Keratinocyte (primary cell): ENCODE measurements at regions not wholly inside any gene's neighbourhood (a gene's known extent, or its start where the extent isn't known, plus 50 kb on each side); places are given as distances from the start of the nearest gene placed in this dataset.

ENCODE experiments used
- DNase-seq: peaks from one replicate; pipeline ENCODE4 v3.0.0-alpha.2; 2011; ENCODE audit warnings: low read depth, missing footprints, low spot score
- FAIRE-seq: peaks from 2 replicates; lab custom pipeline; 2011; peaks lifted over from hg19 to GRCh38; lab: Jason Lieb, UNC
- H2AFZ ChIP-seq: 2 replicates; pipeline ENCODE4 v1.6.0; 2012; ENCODE audit warnings: low read length, control low read depth, inconsistent platforms; ENCODE audit not compliant: control insufficient read depth
- H3K27ac ChIP-seq: 2 replicates; pipeline ENCODE4 v1.5.1; 2011; ENCODE audit warnings: low read length; ENCODE audit not compliant: control insufficient read depth, insufficient read depth
- H3K27me3 ChIP-seq: 3 replicates; pipeline ENCODE4 v1.6.0; 2011; ENCODE audit warnings: low read length; ENCODE audit not compliant: control insufficient read depth, insufficient read depth; ENCODE audit errors: extremely low read depth
- H3K36me3 ChIP-seq, 2 experiments: 2 replicates in 1 of 2; 3 replicates in 1 of 2; pipeline ENCODE4 v1.5.1; 2011; ENCODE audit warnings: low read length in 2 of 2, mild to moderate bottlenecking in 1 of 2; ENCODE audit not compliant: control insufficient read depth in 2 of 2, insufficient read depth in 2 of 2; ENCODE audit errors: extremely low read depth in 1 of 2
- H3K4me1 ChIP-seq: 3 replicates; pipeline ENCODE4 v1.5.1; 2011; ENCODE audit warnings: low read length; ENCODE audit not compliant: control insufficient read depth, insufficient read depth; ENCODE audit errors: extremely low read depth
- H3K4me2 ChIP-seq: 3 replicates; pipeline ENCODE4 v1.6.0; 2011; ENCODE audit warnings: low read depth, low read length; ENCODE audit not compliant: control insufficient read depth, insufficient read depth; ENCODE audit errors: extremely low read depth
- H3K4me3 ChIP-seq, 3 experiments: fragments of 200-600 bp in 1 of 3; sonication (generic) in 1 of 3; 2 replicates in 2 of 3; 3 replicates in 1 of 3; pipeline ENCODE4 v1.5.1; 2011 to 2016; ENCODE audit warnings: low read length in 3 of 3, mild to moderate bottlenecking in 3 of 3, control low read depth in 2 of 3, inconsistent platforms in 1 of 3, low read depth in 1 of 3, mixed read lengths in 1 of 3, mixed run types in 1 of 3, moderate library complexity in 1 of 3; ENCODE audit not compliant: control insufficient read depth in 2 of 3, insufficient read depth in 2 of 3; ENCODE audit errors: extremely low read depth in 1 of 3
- H3K79me2 ChIP-seq: 2 replicates; pipeline ENCODE4 v1.6.0; 2012; ENCODE audit warnings: low read length; ENCODE audit not compliant: control insufficient read depth, insufficient read depth
- H3K9ac ChIP-seq: 3 replicates; pipeline ENCODE4 v1.6.0; 2011; ENCODE audit warnings: low read length; ENCODE audit not compliant: control insufficient read depth, insufficient read depth; ENCODE audit errors: extremely low read depth
- H3K9me1 ChIP-seq: 3 replicates; pipeline ENCODE4 v1.6.0; 2011; ENCODE audit warnings: low read length; ENCODE audit not compliant: control insufficient read depth, insufficient read depth; ENCODE audit errors: extremely low read depth
- H3K9me3 ChIP-seq: 2 replicates; pipeline ENCODE4 v1.5.1; 2012; ENCODE audit warnings: low read depth, low read length; ENCODE audit not compliant: control insufficient read depth
- H4K20me1 ChIP-seq: 3 replicates; pipeline ENCODE4 v1.6.0; 2011; ENCODE audit warnings: low read length; ENCODE audit not compliant: control insufficient read depth, insufficient read depth; ENCODE audit errors: extremely low read depth
- CTCF ChIP-seq, 3 experiments: IDR thresholded peaks in 1 of 3; conservative IDR thresholded peaks in 1 of 3; optimal IDR thresholded peaks in 1 of 3; 2 replicates in 2 of 3; 3 replicates in 1 of 3; pipeline versions ENCODE3 to v1.5.1; 2011; ENCODE audit warnings: low read length in 3 of 3, mild to moderate bottlenecking in 3 of 3, moderate library complexity in 2 of 3, control low read depth in 1 of 3, inconsistent platforms in 1 of 3; ENCODE audit not compliant: insufficient read depth in 2 of 3; ENCODE audit errors: extremely low read depth in 1 of 3
- EZH2 ChIP-seq: IDR thresholded peaks from one replicate; pipeline ENCODE4 v1.6.1; 2012; ENCODE audit warnings: inconsistent platforms, mild to moderate bottlenecking, low read length, moderate library complexity
- dilution Hi-C: fragments of 300-500 bp; cut with MboI; formaldehyde crosslinking; loops from one replicate; pipeline ENCODE4 v1.7.0; 2020; ENCODE audit warnings: low sequenced_read_pairs; ENCODE audit not compliant: extremely low pct_ligation_motif_present

- no peak for FAIRE-seq
- DNase-seq, result no peak
- H3K9me1 ChIP-seq, result no peaks in the 10 kb centered on the region
- H3K4me1 ChIP-seq, result no peaks in the 10 kb centered on the region
- H2AFZ ChIP-seq, result no peak overlapping the region
- no peaks in the 10 kb centered on the region for H4K20me1 ChIP-seq
- no peaks in the 10 kb centered on the region for H3K79me2 ChIP-seq
- no peak overlapping the region for H3K9ac ChIP-seq
- H3K4me2 ChIP-seq, result no peak overlapping the region
- H3K4me3 ChIP-seq, result no peak overlapping the region
- H3K27me3 ChIP-seq, result no peaks in the 10 kb centered on the region
- dilution Hi-C loops, result no loop called here
- H3K36me3 ChIP-seq, result no peaks in the 10 kb centered on the region
- H3K9me3 ChIP-seq, result no peaks in the 10 kb centered on the region
- no peak for TF ChIP-seq EZH2
- TF ChIP-seq CTCF (optimal IDR thresholded peaks at IDR 0.05 in 1 of 3, IDR thresholded peaks at IDR 0.05 in 1 of 3, conservative IDR thresholded peaks at IDR 0.05 in 1 of 3; ENCODE audit: extremely low read depth in 1 of 3, insufficient read depth in 2 of 3, low read length in 3 of 3), result no peak
- H3K27ac ChIP-seq, result no peak overlapping the region
Measured at GRCh38 chr9:107175041-107175440, 108.0 kb upstream of the RAD23B start.

- no peak for TF ChIP-seq EZH2
- TF ChIP-seq CTCF (optimal IDR thresholded peaks at IDR 0.05 in 1 of 3, IDR thresholded peaks at IDR 0.05 in 1 of 3, conservative IDR thresholded peaks at IDR 0.05 in 1 of 3; ENCODE audit: extremely low read depth in 1 of 3, insufficient read depth in 2 of 3, low read length in 3 of 3), result no peak
- Histone ChIP-seq H3K4me3 (no peak overlapping the region), H3K27me3 (no peaks in the 10 kb centered on the region), H3K79me2 (no peaks in the 10 kb centered on the region), H3K4me1 (no peaks in the 10 kb centered on the region), H3K27ac (no peak overlapping the region), H3K9ac (no peak overlapping the region), H4K20me1 (no peaks in the 10 kb centered on the region), H3K9me1 (no peaks in the 10 kb centered on the region), H3K36me3 (no peaks in the 10 kb centered on the region), H2AFZ (no peak overlapping the region), H3K9me3 (no peaks in the 10 kb centered on the region), H3K4me2 (no peak overlapping the region)
- no peak for FAIRE-seq
- DNase-seq, result no peak
- dilution Hi-C loops, result no loop called here
Measured at GRCh38 chr9:107175816-107176435, 107.2 kb upstream of the RAD23B start.
